GM08714 (cell line): ENCODE measurements at regions not wholly inside any gene's neighbourhood (a gene's known extent, or its start where the extent isn't known, plus 50 kb on each side); places are given as distances from the start of the nearest gene placed in this dataset.

Experiments
- H3K4me3 ChIP-seq: fragments of 200-500 bp; sonication (Bioruptor generic); 2 replicates; pipeline ENCODE4 v1.5.1; 2014; ENCODE audit warnings: mild to moderate bottlenecking, low read length, inconsistent platforms
- ZNF274 ChIP-seq: IDR thresholded peaks from 2 replicates; pipeline ENCODE4 v1.6.1; 2012; ENCODE audit warnings: mild to moderate bottlenecking, low read depth, low read length

- H3K4me3 ChIP-seq = no peak overlapping the region
- no peak for TF ChIP-seq ZNF274
Measured at GRCh38 chr6:90648873-90649272, 62.0 kb upstream of the MAP3K7 start.

- TF ChIP-seq ZNF274 = no peak
- no peak overlapping the region for H3K4me3 ChIP-seq
Measured at GRCh38 chr6:90646940-90647339, 60.1 kb upstream of the MAP3K7 start.

GRCh38 chr6:90645634-90646033 lies 58.8 kb upstream of the MAP3K7 start:
- no peak overlapping the region for H3K4me3 ChIP-seq

GRCh38 chr6:90644492-90644891 lies 57.6 kb upstream of the MAP3K7 start:
- no peak for TF ChIP-seq ZNF274
- H3K4me3 ChIP-seq = no peak overlapping the region

More at GRCh38 chr6:90645634-90646033, 58.8 kb upstream of the MAP3K7 start:
- no peak for TF ChIP-seq ZNF274

- no peak overlapping the region for H3K4me3 ChIP-seq
- no peak for TF ChIP-seq ZNF274
Measured at GRCh38 chr6:90643381-90643780, 56.5 kb upstream of the MAP3K7 start.

GRCh38 chr6:90637320-90637719 lies 50.4 kb upstream of the MAP3K7 start:
- no peak for TF ChIP-seq ZNF274

More at GRCh38 chr6:90637320-90637719, 50.4 kb upstream of the MAP3K7 start:
- H3K4me3 ChIP-seq = no peak overlapping the region
